HL-60/S4 (cell line): ENCODE measurements at regions not wholly inside any gene's neighbourhood (a gene's known extent, or its start where the extent isn't known, plus 50 kb on each side); places are given as distances from the start of the nearest gene placed in this dataset.

Source experiments
- in situ Hi-C: fragments of 300-500 bp; cut with MboI; formaldehyde crosslinking; loops from 2 replicates; pipeline ENCODE4 v1.14.3; 2022; ENCODE audit warnings: low sequenced_read_pairs

DNA sequence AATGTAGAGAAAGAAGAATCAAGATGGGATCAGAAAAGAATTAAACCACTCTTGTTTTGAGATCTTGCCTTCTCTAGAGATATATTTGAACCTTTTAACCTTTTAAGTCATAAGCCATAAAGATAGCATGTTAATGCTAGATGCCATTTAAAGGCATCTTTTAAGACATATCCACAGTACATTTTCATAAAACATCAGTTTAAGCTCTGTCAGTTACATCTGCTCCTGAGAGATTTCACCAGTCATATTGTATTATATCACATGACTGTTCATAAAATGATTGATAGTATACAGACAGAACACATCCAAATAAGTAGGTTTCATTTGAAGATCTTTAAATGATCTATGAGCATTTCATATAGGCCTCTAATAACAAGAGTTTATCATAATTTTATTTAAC lies 1238.5 kb downstream of the SLC16A7 start:
- in situ Hi-C loops, result no loop called here

DNA sequence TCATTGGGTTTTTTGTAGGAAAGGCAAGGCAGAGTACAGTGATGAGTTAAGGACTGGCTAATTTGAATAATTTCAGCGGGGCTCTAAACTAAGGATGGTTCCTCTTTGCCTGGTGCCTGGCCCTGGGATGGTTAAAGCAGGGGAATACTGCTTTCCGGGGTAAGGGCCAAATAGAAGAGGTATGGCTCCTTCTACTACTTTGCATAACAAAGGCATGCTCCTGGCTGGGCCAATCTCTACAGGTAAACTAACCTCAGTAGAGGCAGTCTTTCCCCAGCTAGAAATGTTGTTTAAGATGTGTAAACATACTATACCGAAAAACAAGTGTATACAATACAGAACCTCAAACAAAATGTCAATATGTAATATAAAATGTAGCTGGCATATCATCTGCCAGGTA lies 1239.0 kb downstream of the SLC16A7 start:
- in situ Hi-C loops, result no loop called here

DNA sequence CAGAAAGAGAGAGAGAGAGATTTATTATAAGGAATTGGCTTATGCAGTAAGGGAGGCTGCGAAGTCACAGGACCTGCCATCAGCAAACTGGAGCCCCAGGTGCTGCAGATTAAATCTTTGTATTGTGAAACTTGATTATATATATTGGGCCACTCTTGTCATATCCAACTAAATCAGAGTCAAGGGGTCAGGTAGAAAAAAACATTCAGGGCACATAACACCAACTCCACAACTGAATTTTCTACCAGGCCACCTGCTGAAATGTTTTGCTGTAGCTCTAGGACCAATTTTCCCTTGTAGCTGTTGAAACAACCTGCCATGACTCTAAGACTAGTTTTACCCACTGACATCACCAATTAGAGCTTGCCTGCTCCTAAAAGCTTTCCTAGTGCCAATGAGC lies 1240.8 kb downstream of the SLC16A7 start:
- in situ Hi-C loops, result no loop called here

DNA sequence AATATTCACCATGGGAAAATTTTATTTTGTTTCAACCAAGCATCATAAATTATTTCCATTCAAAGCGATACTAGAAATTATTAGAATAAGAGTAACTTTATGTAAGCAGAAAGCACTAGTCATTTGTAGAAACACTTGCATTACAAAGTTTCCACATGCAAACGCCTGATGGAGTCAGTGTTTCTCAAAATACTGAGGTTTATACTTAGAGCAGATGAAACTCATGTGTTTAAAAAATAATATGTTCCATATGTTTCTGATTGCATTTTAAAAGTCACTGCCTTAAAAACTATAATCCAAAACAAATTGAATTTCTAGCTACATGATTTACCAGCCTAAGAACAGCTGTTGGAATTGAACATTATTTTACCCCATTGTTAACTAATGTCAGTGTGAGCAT lies 1246.4 kb downstream of the SLC16A7 start:
- in situ Hi-C loops, result no loop called here

DNA sequence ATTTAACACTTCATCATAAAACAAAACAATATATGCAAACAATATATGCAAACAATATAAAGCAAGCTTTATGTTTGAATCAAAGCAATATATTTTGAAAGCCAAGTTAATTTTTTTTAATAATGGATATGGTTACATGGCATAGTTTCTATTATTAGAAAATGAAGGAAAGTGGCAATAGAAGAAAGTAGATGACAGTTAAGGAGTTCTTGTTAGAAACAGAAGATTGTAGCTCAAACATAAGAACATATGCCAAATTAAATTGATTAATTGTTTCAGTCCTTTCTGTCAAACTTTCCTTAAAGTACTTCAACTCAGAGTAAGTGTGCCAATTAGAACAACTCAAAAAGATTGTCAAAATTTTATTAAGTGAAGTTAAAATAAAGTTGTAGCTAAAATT lies 1248.3 kb downstream of the SLC16A7 start:
- in situ Hi-C loops, result no loop called here

DNA sequence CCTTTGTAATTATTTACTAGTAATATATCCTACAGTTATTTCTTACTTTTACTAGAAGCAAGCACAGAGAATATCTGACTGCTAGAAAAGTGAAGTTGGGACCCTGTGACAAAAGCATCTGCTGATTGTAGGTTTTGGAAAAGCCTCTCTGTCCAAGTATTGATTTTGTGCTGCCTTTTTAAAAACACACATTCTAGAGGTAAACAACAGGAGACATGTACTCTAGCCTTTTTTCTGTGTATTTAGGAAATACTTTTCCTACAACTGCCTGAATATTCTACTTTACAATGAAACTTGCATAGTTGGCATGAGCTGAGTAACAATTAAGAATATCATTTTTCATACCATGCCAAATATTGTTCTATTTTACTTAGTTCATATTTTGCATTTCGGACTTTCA lies 1249.0 kb downstream of the SLC16A7 start:
- in situ Hi-C loops, result no loop called here

DNA sequence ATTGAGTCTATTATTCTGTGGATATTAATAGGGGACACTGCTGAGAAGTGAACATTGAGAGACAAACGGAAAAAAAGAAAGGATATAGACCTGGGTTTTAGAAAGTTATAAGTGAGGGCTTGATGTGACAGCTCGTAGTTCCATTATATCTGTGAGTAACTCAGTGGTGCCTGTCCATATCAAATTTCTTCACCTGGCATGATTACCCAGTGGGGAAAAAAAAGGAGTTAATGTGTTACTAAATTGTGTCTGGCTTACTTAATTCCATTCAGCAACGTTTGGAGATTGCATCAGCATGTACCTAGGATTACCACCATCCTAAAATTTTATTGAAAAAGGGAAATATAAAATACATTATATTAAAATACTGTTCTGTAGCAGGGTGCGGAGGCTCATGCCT lies 1249.9 kb downstream of the SLC16A7 start:
- in situ Hi-C loops, result no loop called here

DNA sequence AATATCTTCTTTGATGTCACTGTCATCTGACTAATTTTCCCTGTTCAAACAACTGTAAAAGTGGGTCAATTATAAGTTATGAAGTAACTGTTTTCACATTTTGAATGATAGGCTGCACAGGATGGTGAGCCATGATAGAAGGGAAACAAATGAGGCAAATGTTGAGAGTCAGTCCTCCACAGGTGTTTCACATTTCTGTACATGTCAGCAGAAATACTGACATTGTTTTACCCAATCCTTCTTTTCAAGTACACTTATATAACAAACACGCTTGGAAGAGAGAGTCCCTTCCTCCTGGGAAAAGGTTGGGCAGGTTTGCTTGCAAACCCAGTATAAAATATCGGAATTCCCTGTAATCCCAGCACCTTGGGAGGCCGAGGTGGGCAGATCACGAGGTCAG lies 1251.5 kb downstream of the SLC16A7 start:
- in situ Hi-C loops, result no loop called here

DNA sequence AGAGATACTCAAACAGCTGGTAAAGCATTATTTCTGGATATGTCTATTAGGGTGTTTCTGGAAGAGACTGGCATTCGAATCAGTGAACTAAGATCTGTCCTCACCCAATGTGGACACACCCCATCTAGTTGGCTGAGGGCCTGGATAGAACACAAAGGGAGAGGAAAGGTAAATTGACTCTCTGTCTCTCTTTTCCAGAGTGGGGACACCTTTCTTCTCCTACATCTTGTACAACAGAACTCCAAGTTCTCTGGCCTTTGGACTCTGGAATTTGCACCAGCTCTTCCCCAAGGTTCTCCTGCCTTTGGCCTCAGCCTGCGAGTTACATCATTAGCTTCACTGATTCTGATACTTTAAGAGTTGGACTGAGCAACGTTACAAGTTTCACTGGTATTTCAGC lies 1253.9 kb downstream of the SLC16A7 start:
- in situ Hi-C loops, result no loop called here

DNA sequence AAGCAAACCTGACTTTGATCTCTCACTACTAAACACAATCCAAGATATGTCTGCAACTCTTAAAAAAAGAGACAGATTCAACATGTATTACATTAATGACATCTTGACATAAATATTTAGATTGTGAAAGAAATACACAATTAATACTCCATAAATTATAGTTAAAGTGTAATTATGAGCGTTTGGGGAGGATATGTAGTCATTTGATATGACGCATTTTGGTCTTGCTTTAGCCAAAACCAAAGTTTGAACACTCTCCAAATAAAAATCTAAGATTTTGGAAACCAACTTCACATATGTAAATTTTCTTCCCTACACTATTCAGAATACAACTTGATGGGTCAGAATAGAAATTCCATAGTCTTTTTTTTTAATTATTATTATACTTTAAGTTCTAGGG lies 1257.6 kb downstream of the SLC16A7 start:
- in situ Hi-C loops, result no loop called here

DNA sequence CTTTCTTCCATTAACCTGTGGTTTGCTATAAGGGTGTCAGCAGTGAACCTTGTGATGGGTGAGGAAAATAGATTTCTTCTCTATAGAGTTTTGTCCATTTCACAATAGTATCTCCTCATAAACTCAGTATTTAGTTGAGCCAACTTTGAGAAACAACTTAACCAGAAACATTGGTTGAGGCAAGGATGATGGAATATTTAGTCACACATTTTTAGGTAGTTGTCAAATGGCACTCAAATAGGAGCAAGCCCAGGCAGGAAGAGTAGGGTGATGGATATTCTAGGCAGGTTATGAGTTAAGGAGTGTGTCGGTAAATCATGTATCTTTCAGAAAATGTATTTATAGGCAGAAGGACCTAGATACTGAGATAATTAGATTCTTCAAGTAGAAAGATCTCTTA lies 1267.6 kb downstream of the SLC16A7 start:
- in situ Hi-C loops, result no loop called here

DNA sequence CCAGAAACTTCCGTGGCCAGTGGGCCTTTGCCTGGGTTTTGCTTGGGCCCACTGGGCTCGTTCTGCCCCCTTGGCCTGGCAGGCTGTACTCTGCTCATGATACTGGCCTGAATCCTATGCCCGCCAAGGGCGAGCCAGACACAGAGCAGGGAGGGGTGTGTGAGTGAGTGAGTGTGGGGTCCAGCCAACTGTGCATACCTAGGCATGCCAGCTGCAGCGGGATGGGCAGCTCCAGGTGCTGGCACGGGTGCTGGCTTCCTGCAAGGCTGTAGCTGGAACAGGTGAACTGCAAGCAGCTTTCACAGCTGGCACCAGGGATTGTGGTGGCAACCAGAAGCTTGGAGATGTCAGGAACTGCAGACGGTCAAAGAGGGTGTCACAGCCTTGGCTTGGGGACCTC lies 1276.4 kb downstream of the SLC16A7 start:
- in situ Hi-C loops, result no loop called here

DNA sequence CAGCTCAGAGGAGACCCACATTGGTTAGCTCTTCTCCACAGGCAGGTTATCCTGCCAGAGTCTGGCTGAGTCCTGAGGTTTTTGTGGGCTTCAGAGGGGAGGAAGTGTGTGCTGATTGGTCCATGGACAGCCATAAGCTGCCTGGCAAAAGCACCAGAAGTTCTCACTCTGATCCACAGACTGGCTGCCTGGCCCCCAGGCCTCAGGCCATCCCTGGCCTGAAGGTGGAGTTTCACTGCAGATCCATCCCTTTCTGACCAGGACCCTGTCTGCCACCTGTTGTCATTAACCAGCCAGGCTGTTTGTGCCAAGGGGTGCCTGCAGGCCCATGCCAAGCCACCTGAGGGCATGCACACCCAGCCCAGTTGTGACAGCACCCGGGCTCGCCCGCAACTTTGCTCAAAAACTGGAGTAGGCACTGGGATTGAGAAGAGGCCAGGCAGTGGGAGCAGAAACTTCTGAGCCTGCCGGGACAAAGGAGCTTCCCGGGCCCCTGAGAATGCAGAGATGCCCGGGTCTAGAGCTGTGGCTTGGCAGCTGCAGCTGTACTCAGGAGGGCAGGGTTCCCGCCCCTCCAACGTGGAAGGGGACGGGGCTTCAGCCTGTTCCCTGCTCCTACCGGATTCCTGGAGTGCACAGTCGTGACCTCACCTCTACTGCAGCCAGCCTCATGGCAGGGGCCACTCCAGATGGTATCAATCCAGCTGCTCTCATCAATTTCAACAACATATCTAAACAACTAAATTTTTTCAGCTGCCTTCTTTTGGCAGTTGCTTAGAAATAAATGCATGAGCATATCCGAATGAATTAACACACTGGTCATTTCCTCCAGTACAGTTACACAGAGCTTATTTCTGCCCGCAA lies 1277.3 kb downstream of the SLC16A7 start:
- in situ Hi-C loops, result no loop called here

DNA sequence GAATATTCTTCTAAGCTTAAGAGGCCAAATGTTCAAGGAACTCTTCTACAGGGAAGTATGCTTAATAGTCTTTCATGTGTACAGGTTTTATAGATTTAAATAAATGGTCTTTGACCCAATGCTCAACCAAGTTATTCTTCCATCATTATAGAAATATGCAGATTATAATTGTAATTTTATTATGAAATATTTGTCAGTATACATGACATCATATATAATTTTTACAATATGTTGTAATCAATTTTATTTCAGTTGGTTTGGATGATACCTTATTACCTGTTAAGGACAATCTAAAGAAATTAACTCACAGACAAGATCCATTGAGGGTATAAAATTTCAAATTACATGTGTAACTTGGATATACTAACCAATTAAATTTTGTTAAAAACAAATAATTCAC lies 1278.3 kb downstream of the SLC16A7 start:
- in situ Hi-C loops, result no loop called here

DNA sequence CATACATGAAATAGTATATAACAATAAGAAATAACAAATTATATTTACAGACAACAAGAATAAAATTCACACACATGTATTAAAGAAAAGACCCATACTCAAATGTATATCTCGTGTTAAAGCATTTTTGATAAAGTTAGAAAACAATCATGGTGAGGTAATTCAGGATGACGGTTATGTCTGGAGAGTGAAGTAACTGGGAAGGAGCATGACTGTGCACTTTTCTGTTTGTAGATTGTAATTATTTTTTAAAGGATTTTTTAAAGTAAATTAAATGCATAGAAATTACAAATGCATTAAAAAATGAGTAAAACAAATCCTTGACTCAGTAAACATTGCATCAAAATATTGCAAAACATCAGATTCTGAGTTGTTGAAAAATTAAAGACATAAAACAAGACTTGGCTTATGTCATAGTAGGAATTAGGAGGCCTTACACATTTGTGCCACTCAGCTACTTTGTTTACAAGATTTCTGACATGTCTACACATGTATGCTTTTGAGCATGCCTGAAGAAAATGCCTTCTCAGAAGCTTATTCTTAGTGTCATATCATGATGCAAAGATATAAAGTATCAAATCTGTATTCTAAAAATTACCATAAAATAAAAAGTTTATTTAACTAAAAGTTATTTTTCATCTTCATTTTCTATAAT lies 1325.1 kb downstream of the SLC16A7 start:
- in situ Hi-C loops, result no loop called here

DNA sequence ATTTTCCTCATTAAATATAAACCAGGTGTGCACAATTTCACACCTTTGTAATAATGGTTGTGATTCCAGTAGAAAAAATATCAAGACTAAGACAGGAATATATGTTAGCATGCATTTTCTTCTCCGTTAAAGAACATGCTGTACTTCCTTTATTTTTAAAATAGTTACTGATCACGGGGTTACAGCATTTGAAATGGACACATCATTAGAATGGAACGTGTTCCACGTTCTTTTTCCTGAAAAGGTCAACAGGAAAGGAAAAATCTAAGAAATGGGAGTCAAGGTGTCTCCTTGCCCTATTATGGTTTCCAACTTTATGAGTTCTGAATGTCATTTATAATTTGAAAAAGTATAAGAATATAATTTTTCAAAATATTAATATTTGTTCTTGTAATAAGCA lies 1325.7 kb downstream of the SLC16A7 start:
- in situ Hi-C loops, result no loop called here

DNA sequence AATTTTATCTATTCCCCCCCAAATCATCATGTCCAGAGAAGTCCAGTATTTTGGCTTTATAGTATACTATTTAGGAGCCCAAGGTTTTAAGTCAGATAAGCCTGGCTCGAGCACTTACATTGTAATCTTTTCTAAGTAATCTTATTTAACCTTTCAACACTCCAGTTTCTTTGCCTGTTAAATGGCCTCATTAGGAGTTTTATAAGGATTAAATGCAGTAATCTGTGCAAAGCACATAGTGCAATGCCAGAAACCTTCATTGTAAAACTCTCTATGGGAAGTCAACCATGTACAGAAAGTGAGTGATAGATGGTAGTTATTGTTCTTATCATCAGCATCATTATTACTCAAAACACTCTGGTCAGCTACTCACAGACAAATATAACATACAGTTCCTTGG lies 1330.4 kb downstream of the SLC16A7 start:
- in situ Hi-C loops, result no loop called here

DNA sequence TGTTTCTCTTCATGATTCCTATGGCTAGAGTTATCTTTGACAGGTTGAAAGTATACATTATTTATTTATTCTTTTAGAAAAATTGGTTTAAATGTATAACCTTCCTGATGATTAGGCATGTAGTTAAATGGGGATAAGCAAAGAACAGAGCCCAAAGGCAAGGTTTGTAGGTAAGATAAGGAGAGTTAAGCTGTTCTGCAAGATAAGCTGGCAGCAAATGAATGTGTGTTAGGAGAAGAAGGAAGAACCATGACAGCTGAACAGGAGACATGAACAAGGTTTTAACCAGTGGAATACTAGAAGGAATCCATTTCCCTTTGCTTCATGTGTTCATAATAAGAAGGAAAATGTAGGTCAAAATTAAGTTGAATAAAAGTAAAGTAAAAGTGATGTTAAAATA lies 1330.1 kb upstream of the USP15 start:
- in situ Hi-C loops, result no loop called here

DNA sequence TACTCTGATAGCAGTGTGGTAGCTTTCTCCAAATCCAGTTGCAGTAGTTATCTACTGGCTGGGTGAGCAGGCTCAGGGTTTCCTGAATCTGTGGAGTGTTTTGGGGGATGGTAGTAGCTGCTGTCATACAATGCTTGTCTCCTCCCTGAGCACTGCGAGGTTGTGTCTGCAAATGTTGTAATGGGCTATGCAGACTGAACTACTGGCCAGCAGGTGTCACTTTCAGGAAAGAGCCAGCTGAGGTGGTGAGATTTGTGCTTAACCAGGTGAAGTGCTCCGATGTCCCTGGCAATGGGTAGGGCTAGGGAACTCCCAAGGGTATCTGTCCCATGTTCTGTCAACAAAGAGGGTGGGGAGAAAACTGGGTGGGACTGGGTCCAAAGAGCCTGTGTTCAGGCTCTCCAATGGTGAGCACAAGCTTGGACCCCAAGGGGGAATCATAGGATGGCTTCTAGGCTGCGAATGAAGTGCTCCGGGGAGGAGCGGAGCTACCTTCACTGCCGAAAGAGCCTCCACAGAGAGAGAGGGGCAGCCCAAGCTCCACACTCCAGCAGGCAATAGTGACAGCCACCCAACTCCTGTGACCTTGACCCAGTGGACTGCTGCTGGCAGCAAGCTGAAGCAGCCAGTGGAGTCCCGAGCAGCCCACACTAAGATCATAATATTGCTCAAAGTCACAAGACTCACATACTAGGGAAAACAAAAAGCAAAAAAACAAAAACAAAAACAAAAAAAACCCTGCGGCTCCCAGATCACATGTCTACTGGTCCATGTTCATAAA lies 1324.0 kb upstream of the USP15 start:
- in situ Hi-C loops, result no loop called here

DNA sequence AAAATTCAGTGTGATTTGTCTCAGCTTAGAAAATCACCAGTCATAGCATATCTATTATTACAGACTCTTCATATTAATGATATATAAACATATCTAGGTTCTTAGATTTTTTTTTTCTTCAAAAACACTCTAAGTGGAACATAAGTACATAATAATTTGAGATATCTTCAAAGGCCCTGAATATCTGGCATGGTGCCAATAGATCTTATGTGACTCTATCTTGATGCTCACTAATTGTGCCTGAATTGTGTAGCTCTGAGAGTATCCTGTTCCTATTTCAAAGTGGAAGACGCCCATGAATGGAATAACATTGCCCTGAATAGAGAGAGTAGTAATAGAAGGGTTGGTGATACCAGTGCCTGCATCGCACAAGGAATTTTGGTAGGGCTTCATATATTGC lies 1312.7 kb upstream of the USP15 start:
- in situ Hi-C loops, result no loop called here

DNA sequence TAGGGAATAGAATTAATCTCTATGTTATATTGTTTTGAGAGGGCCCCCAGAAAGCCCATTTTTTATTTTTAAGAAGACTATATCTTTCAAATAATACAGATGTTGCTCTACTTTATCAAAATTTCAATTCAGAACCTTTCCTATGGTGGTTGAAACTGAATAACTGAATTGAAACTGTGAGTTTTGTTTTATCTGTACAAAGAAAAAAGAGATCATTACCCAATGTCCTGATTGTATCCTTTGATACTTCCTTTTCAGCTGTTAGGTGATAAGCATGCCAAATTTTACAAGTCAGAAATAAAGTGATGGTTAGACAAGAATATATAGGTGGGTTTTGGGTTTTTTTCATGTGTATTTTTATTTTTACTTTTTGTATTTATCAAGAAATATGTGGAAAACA lies 1293.1 kb upstream of the USP15 start:
- in situ Hi-C loops, result no loop called here

DNA sequence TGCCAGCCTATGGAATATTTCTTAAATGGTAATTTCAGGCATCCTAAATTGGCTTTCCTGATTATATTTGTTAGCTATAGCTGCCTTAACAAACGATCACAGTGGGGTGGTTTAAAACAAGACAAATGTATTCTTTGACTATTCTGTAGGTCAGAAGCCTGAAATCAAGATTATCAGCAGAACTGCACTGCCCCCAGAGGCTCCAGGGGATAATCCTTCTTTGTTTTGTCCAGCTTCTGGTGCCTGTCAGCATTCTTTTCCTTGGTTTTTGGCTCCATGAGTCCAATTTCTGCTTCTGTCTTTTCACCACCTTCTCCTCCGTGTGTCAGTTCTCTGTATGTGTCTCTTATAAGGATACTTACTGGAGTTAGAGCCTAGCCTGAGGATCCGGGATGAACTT lies 1282.2 kb upstream of the USP15 start:
- in situ Hi-C loops, result no loop called here
